H1 (cell line): ENCODE measurements at regions not wholly inside any gene's neighbourhood (a gene's known extent, or its start where the extent isn't known, plus 50 kb on each side); places are given as distances from the start of the nearest gene placed in this dataset.

Experiments
- ATF2 ChIP-seq: IDR thresholded peaks from 2 replicates; pipeline ENCODE4 v1.6.1; 2012; ENCODE audit warnings: low read length, inconsistent platforms
- CEBPB ChIP-seq: IDR thresholded peaks from 2 replicates; pipeline ENCODE4 v1.6.1; 2012; ENCODE audit warnings: low read depth, low read length
- CREB1 ChIP-seq: IDR thresholded peaks from 2 replicates; pipeline ENCODE4 v1.6.1; 2012; ENCODE audit warnings: inconsistent platforms
- CTBP2 ChIP-seq: IDR thresholded peaks from 2 replicates; pipeline ENCODE4 v1.7.0; 2011; ENCODE audit warnings: borderline replicate concordance, mild to moderate bottlenecking, moderate library complexity, mixed read lengths, low read length; ENCODE audit not compliant: insufficient read depth, insufficient read length
- CTCF ChIP-seq, 3 experiments: IDR thresholded peaks; 1 replicate in 2 of 3; 2 replicates in 1 of 3; pipeline versions ENCODE4 v1.5.1 to v1.6.1; 2011; ENCODE audit warnings: low read length in 3 of 3, mild to moderate bottlenecking in 3 of 3, inconsistent platforms in 2 of 3, low read depth in 1 of 3, moderate library complexity in 1 of 3; ENCODE audit not compliant: insufficient read depth in 1 of 3; ENCODE audit errors: control extremely low read depth in 1 of 3
- GTF2F1 ChIP-seq: IDR thresholded peaks from 2 replicates; pipeline ENCODE4 v1.6.1; 2012; ENCODE audit warnings: low read depth, low read length, improper control_type of control experiment, borderline replicate concordance
- KDM1A ChIP-seq: fragments of 200-600, 300-600 bp; sonication (generic); IDR thresholded peaks from 2 replicates; pipeline ENCODE4 v1.7.1; 2016; ENCODE audit warnings: mild to moderate bottlenecking, low read length, borderline replicate concordance
- KDM5A ChIP-seq: fragments of 200-600 bp; IDR thresholded peaks from 2 replicates; pipeline ENCODE4 v1.7.1; 2012; ENCODE audit warnings: mild to moderate bottlenecking, low read length, inconsistent platforms, mixed read lengths
- POLR2A ChIP-seq, 2 experiments: IDR thresholded peaks; 1 replicate in 1 of 2; 2 replicates in 1 of 2; pipeline ENCODE4 v1.6.1; 2011; ENCODE audit warnings: low read depth in 2 of 2, low read length in 2 of 2, mild to moderate bottlenecking in 2 of 2; ENCODE audit errors: control extremely low read depth in 1 of 2
- SP2 ChIP-seq: IDR thresholded peaks from 2 replicates; pipeline ENCODE4 v1.6.1; 2012; ENCODE audit warnings: mild to moderate bottlenecking, low read length, inconsistent platforms

GRCh38 chr7:131261476-131261994 is 66.1 kb upstream of the MKLN1 start:
- TF ChIP-seq SP2 = no peak
- no peak for TF ChIP-seq GTF2F1
- TF ChIP-seq CREB1 = no peak
- no peak for TF ChIP-seq KDM5A
- TF ChIP-seq ATF2 = no peak
- no peak for TF ChIP-seq CTCF (IDR thresholded peaks at IDR 0.05; ENCODE audit: control extremely low read depth in 1 of 3, insufficient read depth in 1 of 3, low read depth in 1 of 3, low read length in 3 of 3)
- no peak for TF ChIP-seq POLR2A (IDR thresholded peaks at IDR 0.05; ENCODE audit: control extremely low read depth in 1 of 2, low read depth in 2 of 2, low read length in 2 of 2)
- no peak for TF ChIP-seq KDM1A
- TF ChIP-seq CTBP2 = no peak
- no peak for TF ChIP-seq CEBPB
